ENCODE measurements at regions not wholly inside any gene's neighbourhood (a gene's known extent, or its start where the extent isn't known, plus 50 kb on each side); places are given as distances from the start of the nearest gene placed in this dataset.

- Histone ChIP-seq H3K4me1 (ENCODE audit: insufficient read depth) (no peaks in the 10 kb centered on the region), H4K20me1 (replicated peaks; ENCODE audit: insufficient read depth) (no peaks in the 10 kb centered on the region), H3K4me2 (no peak overlapping the region), H2AFZ (no peak overlapping the region), H3K27ac (ENCODE audit: low read depth) (no peak overlapping the region), H3K36me3 (ENCODE audit: insufficient read depth) (no peaks in the 10 kb centered on the region), H3K27me3 (ENCODE audit: insufficient read depth) (no peaks in the 10 kb centered on the region), H3F3A (replicated peaks; ENCODE audit: low read depth) (no peaks in the 10 kb centered on the region), H3K79me2 (replicated peaks; ENCODE audit: insufficient read depth) (no peaks in the 10 kb centered on the region), H3K9me2 (ENCODE audit: insufficient read depth) (no peaks in the 10 kb centered on the region), H3K4me3 (no peak overlapping the region)
- TF ChIP-seq ZNF114 (CRISPR knock-in tag; IDR thresholded peaks at IDR 0.05) (no peak), CTCF (conservative IDR thresholded peaks at IDR 0.05; ENCODE audit: low read depth in 2 of 2) (no peak), ZNF331 (CRISPR knock-in tag; IDR thresholded peaks at IDR 0.05; ENCODE audit: low read depth) (no peak), JUNB (IDR thresholded peaks at IDR 0.05; ENCODE audit: unreplicated experiment) (no peak), EZH2 (IDR thresholded peaks at IDR 0.05; ENCODE audit: low read depth, unreplicated experiment) (no peak), ZNF462 (CRISPR knock-in tag; IDR thresholded peaks at IDR 0.05) (no peak), STAT1 (IDR thresholded peaks at IDR 0.05; ENCODE audit: unreplicated experiment) (no peak), POLR2AphosphoS5 (IDR thresholded peaks at IDR 0.05; ENCODE audit: low read depth) (no peak), REST (IDR thresholded peaks at IDR 0.05; ENCODE audit: unreplicated experiment) (no peak), CREB1 (CRISPR knock-in tag; IDR thresholded peaks at IDR 0.05; ENCODE audit: low read depth) (no peak), ETS1 (IDR thresholded peaks at IDR 0.05) (no peak), NANOG (IDR thresholded peaks at IDR 0.05; ENCODE audit: borderline replicate concordance) (no peak), EZH2phosphoT487 (IDR thresholded peaks at IDR 0.05; ENCODE audit: unreplicated experiment) (no peak)
- Mint-ChIP-seq H3K4me1 (no peaks in the 10 kb centered on the region), H3K9me3 (peaks cover 49% of the 10 kb centered on the region), H3K36me3 (ENCODE audit: low read depth) (peaks cover 4% of the 10 kb centered on the region; the same call in 2 of the 3 replicates), H3K27me3 (ENCODE audit: insufficient read depth, low read depth, poor library complexity) (peaks cover 2% of the 10 kb centered on the region), H3K4me3 (no peak overlapping the region), H3K27ac (no peak overlapping the region)
- no peak for DNase-seq (ENCODE audit: low spot score)
- ATAC-seq = no peak
Observed at GRCh38 chr16:8158051-8158450, 432.3 kb downstream of the TMEM114 start.

Measured in GM23338 (cell line).